GM18517 (cell line): ENCODE measurements at regions not wholly inside any gene's neighbourhood (a gene's known extent, or its start where the extent isn't known, plus 50 kb on each side); places are given as distances from the start of the nearest gene placed in this dataset.
"Not testable (repeated sequence)": the region's sequence is repeated elsewhere in the genome, so short reads cannot be mapped to it uniquely, and the experiment has no call there.

ENCODE experiments used
- ATAC-seq: cut with Tn5 transposase; IDR thresholded peaks from one replicate; pipeline ENCODE4 v1.9.1; 2021; ENCODE audit warnings: mild to moderate bottlenecking, moderate library complexity; ENCODE audit not compliant: unreplicated experiment

- ATAC-seq: no peak
Observed at GRCh38 chr14:38357557-38357956, 101.7 kb upstream of the CLEC14A start.

- ATAC-seq: not testable (repeated sequence)
Observed at GRCh38 chr14:38355473-38355872, 99.6 kb upstream of the CLEC14A start.

GRCh38 chr14:38350102-38350501, 94.2 kb upstream of the CLEC14A start:
- no peak for ATAC-seq

- no peak for ATAC-seq
Observed at GRCh38 chr14:38342803-38343202, 86.9 kb upstream of the CLEC14A start.

GRCh38 chr14:38339696-38340095, 83.8 kb upstream of the CLEC14A start:
- ATAC-seq: no peak

- ATAC-seq: no peak
Observed at GRCh38 chr14:38336298-38336697, 80.4 kb upstream of the CLEC14A start.

GRCh38 chr14:38330275-38330674, 74.4 kb upstream of the CLEC14A start:
- no peak for ATAC-seq

GRCh38 chr14:38329246-38329645, 73.4 kb upstream of the CLEC14A start:
- ATAC-seq: no peak

- no peak for ATAC-seq
Observed at GRCh38 chr14:38316922-38317321, 61.0 kb upstream of the CLEC14A start.

- ATAC-seq: no peak
Observed at GRCh38 chr14:38311655-38312054, 55.8 kb upstream of the CLEC14A start.

- ATAC-seq: no peak
Observed at GRCh38 chr14:38310420-38310995, 54.6 kb upstream of the CLEC14A start.

- no peak for ATAC-seq
Observed at GRCh38 chr14:38309522-38310277, 53.8 kb upstream of the CLEC14A start.
